Esophagus squamous epithelium (tissue), 5 donors: ENCODE measurements at regions not wholly inside any gene's neighbourhood (a gene's known extent, or its start where the extent isn't known, plus 50 kb on each side); places are given as distances from the start of the nearest gene placed in this dataset.

ENCODE experiments used
- DNase-seq: peaks from one replicate; lab custom pipeline; 2025; lab: John Stamatoyannopoulos, UW
- H3K27ac ChIP-seq, 4 donors: fragments of 200-600 bp; sonication (generic); one replicate each; pipeline ENCODE4 v1.5.1; 2016 to 2019; ENCODE audit warnings: mild to moderate bottlenecking in 1 of 4
- H3K27me3 ChIP-seq, 4 donors: fragments of 200-600 bp; sonication (generic); 1 replicate in 3 of 4; 2 replicates in 1 of 4; pipeline versions ENCODE4 v1.5.1 to v1.6.0; 2017 to 2021; ENCODE audit warnings: antibody characterized with exemption in 1 of 4
- H3K36me3 ChIP-seq, 3 donors: fragments of 200-600 bp; sonication (generic); one replicate each; pipeline ENCODE4 v1.5.1; 2016 to 2019
- H3K4me1 ChIP-seq, 3 donors: fragments of 200-600 bp; sonication (generic); one replicate each; pipeline ENCODE4 v1.5.1; 2017 to 2019
- H3K4me3 ChIP-seq, 4 donors: fragments of 200-600 bp; sonication (generic); 1 replicate in 3 of 4; 2 replicates in 1 of 4; pipeline ENCODE4 v1.5.1; 2016 to 2019; ENCODE audit warnings: mild to moderate bottlenecking in 2 of 4, moderate library complexity in 1 of 4
- H3K9me3 ChIP-seq, 3 donors: fragments of 200-600 bp; sonication (generic); one replicate each; pipeline ENCODE4 v1.5.1; 2016 to 2019
- POLR2A ChIP-seq, 4 donors: fragments of 450-650 bp; IDR thresholded peaks; one replicate each; pipeline ENCODE4 v1.6.1; 2017; ENCODE audit warnings: antibody characterized with exemption in 4 of 4, mild to moderate bottlenecking in 4 of 4, moderate library complexity in 3 of 4
- WGBS, 2 donors: methylation state at CpG; one replicate each; pipeline ENCODE4 v1.1.5; 2018; 5-methylcytosine and 5-hydroxymethylcytosine counted together
- intact Hi-C: fragments of 100-400 bp; cut with DNase I; formaldehyde crosslinking; loops from one replicate; pipeline ENCODE4 v1.15.0; 2022
- TF ChIP-seq, protein P1 (sequence below), 6 experiments: fragments of 450-650 bp in 4 of 6; fragments of 200-600 bp in 2 of 6; sonication (generic) in 2 of 6; IDR thresholded peaks; one replicate each; pipeline ENCODE4 v1.5.1; 2016 to 2019; ENCODE audit warnings: antibody characterized with exemption in 6 of 6, mild to moderate bottlenecking in 4 of 6, moderate library complexity in 4 of 6
- donor health status: DM: yes; HTN: yes; CAD: no.

GRCh38 chr15:25548600-25548999 lies 109.8 kb upstream of the UBE3A start:
- no peaks in the 10 kb centered on the region for H3K27me3 ChIP-seq
- no peak overlapping the region for H3K27ac ChIP-seq
- H3K4me1 ChIP-seq: peaks cover 0 to 18% (median 2%) of the 10 kb centered on the region in 3 donors
- TF ChIP-seq POLR2A (IDR thresholded peaks at IDR 0.05): no peak
- TF ChIP-seq, protein P1, sequence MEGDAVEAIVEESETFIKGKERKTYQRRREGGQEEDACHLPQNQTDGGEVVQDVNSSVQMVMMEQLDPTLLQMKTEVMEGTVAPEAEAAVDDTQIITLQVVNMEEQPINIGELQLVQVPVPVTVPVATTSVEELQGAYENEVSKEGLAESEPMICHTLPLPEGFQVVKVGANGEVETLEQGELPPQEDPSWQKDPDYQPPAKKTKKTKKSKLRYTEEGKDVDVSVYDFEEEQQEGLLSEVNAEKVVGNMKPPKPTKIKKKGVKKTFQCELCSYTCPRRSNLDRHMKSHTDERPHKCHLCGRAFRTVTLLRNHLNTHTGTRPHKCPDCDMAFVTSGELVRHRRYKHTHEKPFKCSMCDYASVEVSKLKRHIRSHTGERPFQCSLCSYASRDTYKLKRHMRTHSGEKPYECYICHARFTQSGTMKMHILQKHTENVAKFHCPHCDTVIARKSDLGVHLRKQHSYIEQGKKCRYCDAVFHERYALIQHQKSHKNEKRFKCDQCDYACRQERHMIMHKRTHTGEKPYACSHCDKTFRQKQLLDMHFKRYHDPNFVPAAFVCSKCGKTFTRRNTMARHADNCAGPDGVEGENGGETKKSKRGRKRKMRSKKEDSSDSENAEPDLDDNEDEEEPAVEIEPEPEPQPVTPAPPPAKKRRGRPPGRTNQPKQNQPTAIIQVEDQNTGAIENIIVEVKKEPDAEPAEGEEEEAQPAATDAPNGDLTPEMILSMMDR (IDR thresholded peaks at IDR 0.05): no peak
- 87 to 100% methylated on average over 2 to 3 of the region's 3 CpGs for WGBS, 2 donors
- intact Hi-C loops: no loop called here
- DNase-seq: no peak
- no peaks in the 10 kb centered on the region for H3K36me3 ChIP-seq
- no peaks in the 10 kb centered on the region for H3K9me3 ChIP-seq
- no peak overlapping the region for H3K4me3 ChIP-seq

- no peak for DNase-seq
- WGBS, 2 donors: 64 to 73% methylated on average over 3 of the region's 3 CpGs
- TF ChIP-seq, protein P1 (IDR thresholded peaks at IDR 0.05): no peak
- TF ChIP-seq POLR2A (IDR thresholded peaks at IDR 0.05): no peak
- H3K9me3 ChIP-seq: no peaks in the 10 kb centered on the region
- H3K27me3 ChIP-seq: no peaks in the 10 kb centered on the region
- no peaks in the 10 kb centered on the region for H3K36me3 ChIP-seq
- intact Hi-C loops: no loop called here
- H3K4me1 ChIP-seq: peaks cover 6 to 31% (median 12%) of the 10 kb centered on the region in 3 donors
- no peak overlapping the region for H3K27ac ChIP-seq
- no peak overlapping the region for H3K4me3 ChIP-seq
Measured at GRCh38 chr15:25545889-25546288, 107.1 kb upstream of the UBE3A start.

- WGBS, 2 donors: 21 to 47% methylated on average over 1 of the region's 1 CpG
- TF ChIP-seq, protein P1 (IDR thresholded peaks at IDR 0.05): no peak
- TF ChIP-seq POLR2A (IDR thresholded peaks at IDR 0.05): no peak
- intact Hi-C loops: no loop called here
- DNase-seq: no peak
- Histone ChIP-seq H3K27me3 (no peaks in the 10 kb centered on the region), H3K4me1 (peaks cover 6 to 31% (median 12%) of the 10 kb centered on the region in 3 donors), H3K4me3 (no peak overlapping the region), H3K27ac (no peak overlapping the region), H3K36me3 (no peaks in the 10 kb centered on the region), H3K9me3 (no peaks in the 10 kb centered on the region)
Measured at GRCh38 chr15:25545017-25545416, 106.2 kb upstream of the UBE3A start.

- DNase-seq: no peak
- Histone ChIP-seq H3K27me3 (no peaks in the 10 kb centered on the region), H3K36me3 (no peaks in the 10 kb centered on the region), H3K27ac (no peak overlapping the region), H3K4me3 (no peak overlapping the region), H3K4me1 (peaks cover 6 to 31% (median 12%) of the 10 kb centered on the region in 3 donors), H3K9me3 (no peaks in the 10 kb centered on the region)
- intact Hi-C loops: no loop called here
- WGBS, 2 donors: 80 to 86% methylated on average over 7 of the region's 7 CpGs
- TF ChIP-seq POLR2A (IDR thresholded peaks at IDR 0.05): no peak
- TF ChIP-seq, protein P1 (IDR thresholded peaks at IDR 0.05): no peak
Measured at GRCh38 chr15:25544076-25544475, 105.3 kb upstream of the UBE3A start.

DNA sequence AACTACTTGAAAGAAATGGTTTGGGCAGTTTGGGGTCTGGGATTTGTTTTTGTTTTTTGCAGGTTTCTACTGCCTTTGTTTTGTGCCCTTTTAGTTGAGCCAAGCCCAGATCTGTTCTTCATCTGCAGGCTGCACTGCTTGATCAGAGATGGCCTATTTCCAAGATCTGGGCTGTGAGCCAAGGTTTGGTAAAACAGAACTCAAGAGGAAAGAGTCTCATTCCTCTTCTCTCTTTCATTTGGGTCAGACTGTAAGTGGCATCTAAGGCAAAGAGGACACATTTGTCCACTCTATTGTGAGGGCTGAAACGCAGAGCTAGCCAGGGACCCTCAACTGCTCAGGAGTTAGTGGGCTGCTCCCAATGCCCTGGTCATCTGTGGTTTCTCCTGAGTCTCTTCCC lies 104.4 kb upstream of the UBE3A start:
- H3K27ac ChIP-seq: no peak overlapping the region

More for the DNA sequence above, 104.4 kb upstream of the UBE3A start:
- no peaks in the 10 kb centered on the region for H3K9me3 ChIP-seq
- intact Hi-C loops: no loop called here
- TF ChIP-seq, protein P1 (IDR thresholded peaks at IDR 0.05): no peak
- no peak for TF ChIP-seq POLR2A (IDR thresholded peaks at IDR 0.05)
- H3K27me3 ChIP-seq: no peaks in the 10 kb centered on the region
- no peak overlapping the region for H3K4me3 ChIP-seq
- no peaks in the 10 kb centered on the region for H3K36me3 ChIP-seq
- H3K4me1 ChIP-seq: peaks cover 6 to 31% (median 12%) of the 10 kb centered on the region in 3 donors
- no peak for DNase-seq
- 30 to 38% methylated on average over 1 of the region's 1 CpG for WGBS, 2 donors
